Suprapubic skin (tissue), 4 donors: ENCODE measurements at regions not wholly inside any gene's neighbourhood (a gene's known extent, or its start where the extent isn't known, plus 50 kb on each side); places are given as distances from the start of the nearest gene placed in this dataset.

Source experiments
- CTCF ChIP-seq, 2 donors: fragments of 200-600 bp in 1 of 2; fragments of 450-650 bp in 1 of 2; sonication (generic) in 1 of 2; IDR thresholded peaks; one replicate each; pipeline ENCODE4 v1.5.1; 2016 to 2019; ENCODE audit warnings: antibody characterized with exemption in 2 of 2, mild to moderate bottlenecking in 1 of 2, moderate library complexity in 1 of 2
- POLR2A ChIP-seq, 2 donors: fragments of 450-650 bp; IDR thresholded peaks; one replicate each; pipeline ENCODE4 v1.6.1; 2017; ENCODE audit warnings: antibody characterized with exemption in 2 of 2, mild to moderate bottlenecking in 2 of 2, moderate library complexity in 2 of 2
- POLR2AphosphoS5 ChIP-seq, 3 donors: sonication (generic); formaldehyde crosslinking; IDR thresholded peaks; one replicate each; pipeline ENCODE4 v1.6.1; 2017; ENCODE audit warnings: antibody characterized with exemption in 3 of 3

GRCh38 chr2:187782301-187782700, 228.1 kb upstream of the TFPI start:
- TF ChIP-seq CTCF (IDR thresholded peaks at IDR 0.05), result no peak
- no peak for TF ChIP-seq POLR2AphosphoS5 (IDR thresholded peaks at IDR 0.05)
- TF ChIP-seq POLR2A (IDR thresholded peaks at IDR 0.05), result no peak
